ENCODE measurements at regions not wholly inside any gene's neighbourhood (a gene's known extent, or its start where the extent isn't known, plus 50 kb on each side); places are given as distances from the start of the nearest gene placed in this dataset.

- TF ChIP-seq CTCF (conservative IDR thresholded peaks at IDR 0.05; ENCODE audit: low read depth, low read length) (no peak), EZH2 (IDR thresholded peaks at IDR 0.05; ENCODE audit: low read length, unreplicated experiment) (no peak)
Measured at GRCh38 chr18:46373131-46373530, 268.9 kb downstream of the HAUS1 start.
